ENCODE measurements at regions not wholly inside any gene's neighbourhood (a gene's known extent, or its start where the extent isn't known, plus 50 kb on each side); places are given as distances from the start of the nearest gene placed in this dataset.

- DNase-seq (ENCODE audit: low spot score): no peak
Measured at GRCh38 chr1:177847843-177848242, 122.0 kb downstream of the SEC16B start.

DNA sequence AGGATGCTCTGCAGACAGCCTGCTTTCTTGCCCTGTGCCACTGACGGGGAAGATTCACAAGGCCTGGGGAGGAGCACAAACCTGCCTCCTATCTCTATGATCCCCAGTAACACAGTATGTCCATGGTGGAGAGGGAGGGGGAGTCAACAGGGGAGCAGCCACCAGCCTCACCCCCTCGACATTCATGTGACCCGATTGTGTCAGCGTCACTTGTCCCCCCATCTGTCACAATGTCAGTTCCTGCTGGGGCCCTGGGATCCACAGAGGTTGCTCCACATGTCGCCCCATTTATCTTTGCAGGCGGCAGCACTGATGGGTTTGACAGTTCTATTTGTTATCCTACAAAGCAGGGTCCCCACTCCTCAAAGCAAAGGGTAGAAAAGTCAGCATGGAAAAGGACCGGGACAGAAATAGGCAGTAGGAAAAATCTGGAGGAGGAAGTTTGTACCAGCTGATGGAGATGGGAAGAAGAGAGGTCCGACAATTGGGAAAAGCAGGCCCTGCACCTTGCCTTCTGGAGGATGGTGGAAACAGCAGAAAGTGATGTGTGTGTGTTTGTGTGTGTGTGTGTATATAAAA is 130.9 kb downstream of the SEC16B start:
- DNase-seq (ENCODE audit: low spot score): no peak

- DNase-seq (ENCODE audit: low spot score): no peak
Measured at GRCh38 chr1:177833631-177834030, 136.2 kb downstream of the SEC16B start.

DNA sequence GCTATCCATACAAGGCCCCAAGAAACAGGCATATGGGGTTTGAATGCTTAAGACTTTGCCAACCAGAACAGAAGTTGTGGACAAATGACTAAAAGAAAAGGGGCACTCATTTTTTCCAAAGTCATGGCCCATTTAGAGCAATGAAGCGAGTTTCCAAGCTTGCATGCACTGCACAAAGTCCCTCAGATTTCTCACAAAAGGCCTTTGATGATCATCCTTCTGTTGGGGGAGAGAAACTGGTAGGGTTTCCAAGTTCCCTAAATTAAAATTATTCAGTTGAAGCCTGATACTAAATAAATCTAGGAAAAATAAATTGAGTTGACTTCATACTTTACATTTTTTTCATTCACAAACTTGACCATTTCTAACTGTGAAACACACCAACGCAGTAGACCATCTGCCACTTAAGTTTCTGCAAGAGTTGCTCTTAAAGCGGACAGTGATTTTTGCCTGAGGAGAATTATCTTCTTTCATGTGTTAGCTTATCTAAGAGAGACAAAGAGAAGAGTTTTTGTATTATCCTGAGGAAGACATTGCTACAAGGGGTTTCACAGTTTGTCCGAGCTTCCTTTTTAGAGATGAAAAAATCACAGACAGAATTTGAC is 139.2 kb downstream of the SEC16B start:
- DNase-seq (ENCODE audit: low spot score): no peak

DNA sequence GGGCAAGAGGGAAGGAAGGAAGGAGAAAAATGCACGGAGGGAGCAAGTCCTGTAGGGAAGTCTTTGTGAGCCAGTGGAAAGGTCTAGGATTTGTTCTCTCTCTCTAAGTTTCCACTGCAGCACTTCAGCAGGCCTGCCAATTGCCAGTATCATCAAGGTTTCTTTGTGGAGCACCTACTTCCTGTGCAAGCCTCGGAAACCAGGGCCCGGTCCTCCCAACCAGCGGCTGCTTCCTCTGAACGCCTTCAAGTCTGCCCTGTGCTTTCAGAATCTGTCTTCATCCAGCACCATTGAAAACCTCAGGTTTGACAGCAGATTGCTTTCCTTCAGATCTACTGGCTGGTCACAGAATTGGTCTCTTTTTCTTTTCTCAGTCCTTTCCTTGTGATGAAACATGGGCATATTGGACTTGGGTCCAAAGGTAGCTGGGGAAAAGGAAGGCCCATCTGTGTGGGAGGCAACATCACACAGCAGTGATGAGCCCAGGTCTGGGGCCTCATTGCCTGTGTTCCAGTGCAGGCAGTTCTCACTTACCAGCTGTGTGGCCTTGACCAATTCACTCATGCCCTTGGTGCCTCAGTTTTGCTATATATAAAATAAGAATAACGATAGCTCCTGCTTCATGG is 144.5 kb downstream of the SEC16B start:
- DNase-seq (ENCODE audit: low spot score): no peak

- DNase-seq (ENCODE audit: low spot score): no peak
Measured at GRCh38 chr1:177824508-177824982, 145.3 kb downstream of the SEC16B start.

GRCh38 chr1:177820213-177820612 is 149.6 kb downstream of the SEC16B start:
- DNase-seq (ENCODE audit: low spot score): no peak

GRCh38 chr1:177817937-177818875 is 151.7 kb downstream of the SEC16B start:
- DNase-seq (ENCODE audit: low spot score): no peak

DNA sequence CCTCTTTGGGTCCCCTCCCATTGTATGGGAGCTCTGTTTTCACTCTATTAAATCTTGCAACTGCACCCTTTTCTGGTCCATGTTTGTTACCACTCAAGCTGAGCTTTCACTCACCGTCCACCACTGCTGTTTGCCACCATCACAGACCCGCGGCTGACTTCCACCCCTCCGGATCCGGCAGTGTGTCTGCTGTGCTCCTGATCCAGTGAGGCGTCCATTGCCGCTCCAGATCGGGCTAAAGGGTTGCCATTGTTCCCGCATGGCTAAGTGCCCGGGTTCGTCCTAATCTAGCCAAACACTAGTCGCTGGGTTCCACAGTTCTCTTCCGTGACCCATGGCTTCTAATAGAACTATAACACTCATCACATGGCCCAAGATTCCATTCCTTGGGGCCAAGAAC is 157.2 kb downstream of the SEC16B start:
- DNase-seq (ENCODE audit: low spot score): no peak

GRCh38 chr1:177812144-177812543 is 157.7 kb downstream of the SEC16B start:
- DNase-seq (ENCODE audit: low spot score): no peak

DNA sequence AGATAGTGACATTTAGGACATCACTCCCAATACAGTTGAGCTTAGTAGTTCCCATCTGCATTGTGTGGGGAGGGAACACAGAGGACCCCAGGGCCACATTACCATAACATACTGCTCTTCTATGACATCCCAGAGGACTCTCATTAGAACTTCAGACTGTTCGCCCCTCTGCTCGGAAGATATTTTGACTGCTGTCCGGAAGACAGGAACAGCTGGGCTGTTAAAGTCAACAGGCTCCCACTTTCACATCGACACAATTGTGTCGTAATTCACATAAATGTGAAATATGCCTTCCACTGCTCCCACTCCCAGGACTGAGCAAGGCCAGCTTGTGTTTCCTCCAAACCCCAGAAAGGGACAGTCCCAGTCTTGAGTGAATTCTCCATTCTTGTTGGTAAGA is 158.4 kb downstream of the SEC16B start:
- DNase-seq (ENCODE audit: low spot score): no peak

DNA sequence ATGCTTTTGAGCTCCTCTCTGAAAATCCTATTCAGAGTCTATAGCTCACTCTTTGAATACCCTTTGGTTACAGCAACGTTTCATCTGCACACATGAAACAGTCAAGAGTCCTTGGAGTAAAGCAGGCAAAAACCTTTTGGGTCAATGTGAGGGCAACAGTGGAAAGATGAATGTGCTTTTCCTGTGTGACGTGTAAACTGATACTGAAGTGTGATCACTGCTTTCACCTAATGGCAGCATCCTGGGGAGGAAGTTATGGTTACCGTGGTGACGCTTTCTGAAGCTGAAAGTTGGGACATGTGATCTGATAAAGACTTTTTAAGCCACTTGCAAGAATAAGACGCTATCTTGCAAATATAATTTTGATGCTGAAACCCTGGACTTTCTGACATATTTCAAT is 160.0 kb downstream of the SEC16B start:
- no peak for DNase-seq (ENCODE audit: low spot score)

DNA sequence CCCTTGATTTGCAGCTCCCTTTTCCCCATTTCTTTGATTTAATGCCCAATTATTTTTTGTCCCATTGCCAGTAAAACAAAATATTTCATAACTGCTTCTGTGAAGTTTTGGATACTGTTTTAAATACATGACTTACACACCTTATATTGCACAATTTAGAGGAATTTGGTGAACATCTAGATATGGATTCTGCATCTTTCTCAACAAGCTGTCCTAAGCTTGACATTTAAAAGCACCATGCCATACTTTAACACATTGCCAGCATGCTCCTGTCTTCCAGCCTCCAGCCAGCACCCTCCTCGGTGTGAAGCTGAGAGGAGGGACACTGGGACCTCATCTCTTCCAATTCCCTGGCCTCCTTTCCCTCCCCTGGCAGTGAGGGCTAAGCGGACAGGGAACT is 167.6 kb downstream of the SEC16B start:
- no peak for DNase-seq (ENCODE audit: low spot score)

- no peak for DNase-seq (ENCODE audit: low spot score)
Measured at GRCh38 chr1:177801790-177802189, 168.1 kb downstream of the SEC16B start.

DNA sequence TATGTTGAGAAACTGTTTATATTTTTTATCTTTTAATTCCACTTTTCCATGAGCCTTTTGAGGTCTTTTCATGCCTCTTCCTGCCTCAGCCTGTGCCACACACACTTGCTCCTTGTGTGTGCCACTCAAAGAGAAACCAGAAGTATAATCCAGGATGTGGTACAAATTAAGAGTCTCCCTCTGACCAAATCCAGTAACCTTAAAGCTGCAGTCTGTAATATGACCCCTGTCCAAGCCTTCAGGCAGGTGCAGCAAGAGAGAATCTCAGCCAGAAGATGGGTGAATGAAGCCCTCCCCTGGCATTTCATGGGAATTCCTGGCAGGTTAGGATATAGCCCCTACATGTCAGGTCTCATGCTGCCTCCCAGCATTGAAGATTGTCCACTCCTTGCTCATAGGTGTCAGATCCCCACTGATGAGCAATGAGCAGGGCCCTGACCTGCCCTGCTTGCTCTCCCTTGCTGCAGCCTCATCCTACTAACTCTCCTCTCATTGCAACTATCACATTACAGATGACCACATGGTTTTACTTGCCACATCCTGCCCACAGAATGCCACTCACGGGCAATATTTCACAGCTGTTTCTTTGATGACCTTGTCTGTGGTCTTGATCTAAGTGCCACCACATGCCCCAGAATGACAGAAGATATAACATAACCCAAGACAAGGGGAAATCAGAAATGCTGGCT is 169.3 kb downstream of the SEC16B start:
- DNase-seq (ENCODE audit: low spot score): no peak

DNA sequence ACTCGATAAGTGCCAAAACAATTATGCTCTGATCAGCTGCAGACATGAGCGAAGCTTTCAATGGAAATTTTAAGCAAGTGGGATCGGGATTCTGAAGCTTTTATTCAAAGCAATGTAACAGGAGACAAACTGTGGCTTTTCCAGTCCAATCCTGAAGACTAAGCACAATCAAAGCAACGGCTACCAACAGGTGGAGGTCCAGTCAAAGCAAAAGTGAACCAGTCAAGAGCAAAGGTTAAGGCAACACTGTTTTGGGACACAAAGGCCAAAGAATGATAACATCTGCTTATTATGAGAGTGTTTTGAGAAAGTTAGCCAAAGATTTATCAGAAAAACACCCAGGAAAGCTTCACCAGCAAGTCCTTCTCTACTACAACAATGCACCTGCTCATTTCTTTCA is 170.1 kb downstream of the SEC16B start:
- no peak for DNase-seq (ENCODE audit: low spot score)

DNA sequence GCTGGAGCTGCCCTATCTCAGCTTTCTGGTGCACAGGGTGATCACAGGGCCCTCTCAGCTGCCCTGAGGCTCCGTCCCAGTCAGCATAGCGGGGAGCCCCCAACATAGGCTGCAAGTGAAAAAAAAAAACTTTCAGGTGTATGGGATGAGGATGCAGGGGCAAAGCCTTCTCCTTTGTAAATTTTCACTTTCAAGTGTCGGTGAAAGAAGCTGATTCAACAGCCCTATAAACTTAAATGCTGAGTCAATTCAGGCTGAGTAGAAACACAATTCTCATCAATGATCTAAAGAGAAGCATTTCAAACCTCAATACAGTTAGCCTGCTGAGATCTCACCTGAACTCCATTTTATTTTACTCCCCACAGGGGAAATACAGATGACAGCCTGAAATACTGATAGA is 171.2 kb downstream of the SEC16B start:
- DNase-seq (ENCODE audit: low spot score): no peak

GRCh38 chr1:177796561-177796960 is 173.3 kb downstream of the SEC16B start:
- DNase-seq (ENCODE audit: low spot score): no peak

GRCh38 chr1:177794376-177794991 is 175.4 kb downstream of the SEC16B start:
- DNase-seq (ENCODE audit: low spot score): no peak

GRCh38 chr1:177793900-177794299 is 176.0 kb downstream of the SEC16B start:
- DNase-seq (ENCODE audit: low spot score): no peak

- DNase-seq (ENCODE audit: low spot score): no peak
Measured at GRCh38 chr1:177790566-177790965, 179.3 kb downstream of the SEC16B start.

DNA sequence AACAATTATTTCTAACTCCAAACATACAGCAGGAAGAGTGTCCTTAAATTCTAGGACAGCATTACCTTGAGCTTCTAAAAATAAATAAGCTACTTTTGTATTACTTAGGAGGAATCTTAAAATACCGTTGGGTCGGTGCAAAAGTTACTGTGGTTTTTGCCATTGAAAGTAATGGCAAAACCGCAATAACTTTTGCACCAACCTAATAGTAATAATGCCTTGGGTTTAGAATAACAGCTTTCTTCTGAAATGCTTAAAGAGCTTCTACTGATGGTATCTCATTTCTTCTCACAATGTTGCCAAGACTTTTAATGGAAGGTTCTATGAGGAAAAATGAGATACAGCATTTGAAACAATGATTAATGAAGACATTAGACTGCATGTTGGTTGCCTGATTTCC is 179.9 kb downstream of the SEC16B start:
- no peak for DNase-seq (ENCODE audit: low spot score)

Data from HuH-7.5 (cell line).